Omental fat pad (tissue), 3 donors: ENCODE measurements at regions not wholly inside any gene's neighbourhood (a gene's known extent, or its start where the extent isn't known, plus 50 kb on each side); places are given as distances from the start of the nearest gene placed in this dataset.
"Not testable (repeated sequence)": the region's sequence is repeated elsewhere in the genome, so short reads cannot be mapped to it uniquely, and the experiment has no call there.

Experiments used
- ATAC-seq: fragments of 150-250 bp; one replicate; pipeline ENCODE4 v1.9.1; 2016; ENCODE audit warnings: mild to moderate bottlenecking, moderate library complexity; ENCODE audit not compliant: low FRiP score
- DNase-seq: peaks from one replicate; pipeline ENCODE4 v3.0.0-alpha.2; 2019; ENCODE audit warnings: low spot score
- TF ChIP-seq, protein P1 (sequence below), 3 donors: fragments of 450-650 bp; IDR thresholded peaks; one replicate each; pipeline ENCODE4 v1.5.1; 2016 to 2017; ENCODE audit warnings: antibody characterized with exemption in 3 of 3, mild to moderate bottlenecking in 3 of 3, moderate library complexity in 2 of 3

DNA sequence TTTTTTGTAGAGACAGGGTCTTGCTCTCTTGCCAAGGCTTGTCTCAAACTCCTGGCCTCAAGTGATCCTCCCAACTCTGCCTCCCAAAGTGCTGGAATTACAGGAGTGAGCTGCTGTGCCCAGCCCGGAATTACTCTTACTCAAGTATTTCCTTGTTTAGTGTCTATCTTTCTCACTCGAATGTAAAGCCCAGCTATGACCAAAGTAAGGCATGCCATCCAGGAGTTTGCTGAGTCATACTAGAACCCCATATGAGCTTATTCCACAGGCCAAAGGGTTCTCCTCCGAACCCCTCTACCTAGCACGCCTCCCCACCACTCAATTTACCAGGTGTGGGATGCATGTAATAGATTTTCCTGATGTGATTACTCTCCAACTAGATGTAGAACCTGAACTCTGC, 166.6 kb upstream of the AUTS2 start:
- DNase-seq (no peak), ATAC-seq (no peak)
- TF ChIP-seq, protein P1, sequence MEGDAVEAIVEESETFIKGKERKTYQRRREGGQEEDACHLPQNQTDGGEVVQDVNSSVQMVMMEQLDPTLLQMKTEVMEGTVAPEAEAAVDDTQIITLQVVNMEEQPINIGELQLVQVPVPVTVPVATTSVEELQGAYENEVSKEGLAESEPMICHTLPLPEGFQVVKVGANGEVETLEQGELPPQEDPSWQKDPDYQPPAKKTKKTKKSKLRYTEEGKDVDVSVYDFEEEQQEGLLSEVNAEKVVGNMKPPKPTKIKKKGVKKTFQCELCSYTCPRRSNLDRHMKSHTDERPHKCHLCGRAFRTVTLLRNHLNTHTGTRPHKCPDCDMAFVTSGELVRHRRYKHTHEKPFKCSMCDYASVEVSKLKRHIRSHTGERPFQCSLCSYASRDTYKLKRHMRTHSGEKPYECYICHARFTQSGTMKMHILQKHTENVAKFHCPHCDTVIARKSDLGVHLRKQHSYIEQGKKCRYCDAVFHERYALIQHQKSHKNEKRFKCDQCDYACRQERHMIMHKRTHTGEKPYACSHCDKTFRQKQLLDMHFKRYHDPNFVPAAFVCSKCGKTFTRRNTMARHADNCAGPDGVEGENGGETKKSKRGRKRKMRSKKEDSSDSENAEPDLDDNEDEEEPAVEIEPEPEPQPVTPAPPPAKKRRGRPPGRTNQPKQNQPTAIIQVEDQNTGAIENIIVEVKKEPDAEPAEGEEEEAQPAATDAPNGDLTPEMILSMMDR (IDR thresholded peaks at IDR 0.05) = no peak

DNA sequence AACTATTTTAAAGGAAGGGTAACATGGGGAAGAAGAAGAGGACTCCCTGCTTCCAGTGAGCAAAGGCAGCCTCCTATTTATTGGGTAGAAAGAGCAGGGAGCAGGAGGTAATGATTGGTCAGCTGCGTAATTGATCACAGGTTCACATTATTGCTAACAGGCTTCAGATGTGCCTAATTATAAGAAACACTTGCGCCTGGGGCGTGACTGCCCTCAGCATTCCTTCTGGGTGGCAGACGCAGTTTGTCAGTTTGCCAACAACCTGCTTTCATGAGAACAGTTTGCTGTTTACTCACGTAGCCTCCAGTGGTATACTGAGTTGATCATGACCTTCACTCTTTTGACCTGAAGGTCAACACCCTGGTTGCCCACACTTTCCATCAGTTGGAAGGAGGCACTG, 166.0 kb upstream of the AUTS2 start:
- not testable (repeated sequence) for DNase-seq, ATAC-seq

DNA sequence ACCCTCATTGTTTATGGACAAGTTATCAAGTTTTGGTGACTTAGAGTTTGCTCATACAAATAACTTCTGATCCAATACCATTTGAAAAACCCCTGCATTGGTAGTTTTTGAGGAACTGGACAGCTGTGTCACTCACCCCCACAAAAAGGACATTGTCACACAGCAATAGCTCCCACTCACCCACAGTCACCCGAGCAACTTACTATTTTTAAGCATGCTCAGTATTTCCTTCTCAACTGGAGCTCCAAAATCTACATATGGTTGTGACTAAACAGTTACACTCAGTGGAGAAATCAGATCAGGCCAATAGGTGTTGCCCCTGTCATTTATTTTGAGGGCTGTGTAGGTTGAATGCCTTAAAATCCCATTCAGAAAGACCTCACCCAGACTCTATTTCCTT, 165.2 kb upstream of the AUTS2 start:
- TF ChIP-seq, protein P1 (IDR thresholded peaks at IDR 0.05) = no peak
- no peak for ATAC-seq
- no peak for DNase-seq

DNA sequence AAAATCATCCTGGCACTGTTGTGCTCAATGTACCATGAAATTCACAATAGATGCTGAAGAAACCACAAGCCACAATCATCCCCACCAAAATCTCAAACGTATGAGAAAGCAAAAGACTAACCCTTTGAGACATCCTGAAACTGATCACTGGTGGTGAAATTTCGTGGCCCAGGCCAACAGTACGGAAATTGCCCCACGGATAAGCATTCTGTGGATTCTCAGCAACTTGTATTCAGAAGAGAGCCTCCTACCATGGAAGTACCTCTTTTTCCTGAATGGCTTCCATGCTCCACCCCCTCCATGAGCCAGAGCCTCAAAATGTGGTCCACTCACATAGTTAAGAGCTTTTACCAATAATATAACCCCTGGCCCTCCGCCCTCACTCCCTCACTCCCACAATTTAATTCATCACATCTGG, 163.9 kb upstream of the AUTS2 start:
- no peak for ATAC-seq
- TF ChIP-seq, protein P1 (IDR thresholded peaks at IDR 0.05) = no peak
- no peak for DNase-seq

DNA sequence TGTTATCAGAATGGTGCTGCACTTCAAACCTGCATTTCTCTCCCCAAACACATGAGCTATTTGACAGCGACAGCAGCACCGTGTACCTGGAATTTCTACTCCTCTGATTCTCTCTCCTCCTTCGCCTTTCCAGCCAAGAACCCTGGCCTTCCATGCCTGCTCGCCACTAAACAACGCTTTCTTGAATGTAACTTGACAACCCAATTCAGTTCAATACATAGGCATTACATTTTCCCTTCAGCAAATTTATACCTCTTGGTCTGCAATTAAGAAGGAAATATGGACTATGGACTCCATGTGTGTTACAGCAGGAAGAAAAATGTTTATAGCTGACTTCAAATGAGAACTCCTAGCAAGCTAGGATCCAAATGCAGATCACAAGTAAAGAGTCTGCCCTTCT, 162.6 kb upstream of the AUTS2 start:
- DNase-seq = no peak
- no peak for ATAC-seq
- TF ChIP-seq, protein P1 (IDR thresholded peaks at IDR 0.05) = no peak

DNA sequence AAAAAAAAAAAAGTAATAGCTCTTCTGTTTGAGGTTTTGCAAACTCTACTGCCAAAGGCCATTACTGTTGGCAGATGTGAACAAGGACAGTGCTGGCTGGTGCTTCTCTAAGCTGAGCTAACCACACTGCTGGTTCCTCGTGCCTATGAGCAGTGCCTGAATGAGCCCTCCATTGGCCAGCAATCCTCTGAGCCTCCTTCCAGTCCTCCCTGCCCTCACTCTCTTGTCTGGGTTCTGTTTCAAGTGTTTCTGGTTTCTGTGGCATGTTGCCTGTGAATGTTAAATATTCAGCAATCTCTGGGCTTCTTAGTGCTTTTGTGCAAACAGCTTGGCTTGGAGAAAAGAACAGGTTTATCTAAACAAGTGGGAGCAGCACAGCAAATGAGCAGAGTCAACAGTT, 161.3 kb upstream of the AUTS2 start:
- DNase-seq (no peak), ATAC-seq (no peak)
- TF ChIP-seq, protein P1 (IDR thresholded peaks at IDR 0.05) = no peak

DNA sequence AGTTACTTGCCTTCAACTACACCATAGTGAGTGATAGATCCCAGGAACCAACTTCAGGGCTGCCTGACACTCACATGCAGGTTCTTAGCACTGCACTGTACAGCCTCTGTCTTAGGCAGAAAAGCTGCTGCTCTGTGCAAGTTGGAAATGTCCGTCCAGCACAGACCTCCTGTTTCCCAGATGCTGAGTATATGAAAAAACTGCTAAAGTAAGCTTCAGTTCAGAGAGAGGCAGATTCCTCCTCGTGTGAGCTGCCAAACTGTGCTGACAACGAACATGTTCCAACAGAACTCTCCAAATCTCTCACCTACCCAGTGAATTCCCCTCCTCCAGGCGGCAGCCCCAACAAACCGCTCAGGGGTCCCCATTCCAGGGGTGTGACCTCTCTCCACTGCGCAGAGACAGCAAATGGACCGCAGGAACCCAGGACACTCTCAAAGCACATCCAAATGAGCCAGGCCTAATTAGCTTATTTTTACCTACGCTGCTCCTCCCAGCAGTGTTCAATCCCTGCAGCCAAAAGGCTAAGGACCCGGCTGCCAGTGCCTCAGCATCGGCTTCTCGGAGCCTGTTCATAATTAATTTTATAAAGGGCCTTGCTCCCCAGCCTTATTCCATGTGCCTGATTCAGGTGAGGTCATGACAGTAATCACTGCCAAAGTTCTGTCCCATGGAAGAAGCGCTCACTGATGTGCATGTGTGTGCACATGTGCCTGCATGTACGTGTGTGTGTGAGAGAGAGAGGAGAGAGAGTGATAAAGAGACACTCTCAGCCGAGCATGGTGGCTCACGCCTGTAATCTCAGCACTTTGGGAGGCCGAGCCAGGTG, 159.5 kb upstream of the AUTS2 start:
- TF ChIP-seq, protein P1 (IDR thresholded peaks at IDR 0.05) = no peak
- ATAC-seq (no peak), DNase-seq (no peak)
